ENCODE measurements at regions not wholly inside any gene's neighbourhood (a gene's known extent, or its start where the extent isn't known, plus 50 kb on each side); places are given as distances from the start of the nearest gene placed in this dataset.

GRCh38 chr5:74361406-74362358, 278.8 kb downstream of the ENC1 start:
- TF ChIP-seq ZNF24 (IDR thresholded peaks at IDR 0.05) (no peak), IRF3 (IDR thresholded peaks at IDR 0.05) (no peak), POLR2A (IDR thresholded peaks at IDR 0.05; ENCODE audit: low read depth, low read length) (no peak), CTCF (IDR thresholded peaks at IDR 0.05 in 2 of 3, conservative IDR thresholded peaks at IDR 0.05 in 1 of 3; ENCODE audit: control insufficient read depth in 2 of 3, extremely low read depth in 1 of 3, insufficient read depth in 1 of 3, low read depth in 3 of 3, low read length in 3 of 3) (no peak), NFXL1 (IDR thresholded peaks at IDR 0.05; ENCODE audit: borderline replicate concordance) (no peak), ATF2 (IDR thresholded peaks at IDR 0.05; ENCODE audit: low read length) (no peak), STAT1 (conservative IDR thresholded peaks at IDR 0.05) (no peak), ELK1 (IDR thresholded peaks at IDR 0.05; ENCODE audit: low read depth, low read length) (no peak), IKZF1 (conservative IDR thresholded peaks at IDR 0.05) (no peak)
